Osteocyte (in vitro differentiated cells): ENCODE measurements at regions not wholly inside any gene's neighbourhood (a gene's known extent, or its start where the extent isn't known, plus 50 kb on each side); places are given as distances from the start of the nearest gene placed in this dataset.

ENCODE experiments used
- DNase-seq: peaks from one replicate; pipeline ENCODE4 v3.0.0; 2021; ENCODE audit warnings: mixed read lengths; ENCODE audit not compliant: unreplicated experiment; ENCODE audit errors: extremely low spot score
- H3K27ac Mint-ChIP-seq: one replicate; pipeline ENCODE4 v1.8.0; 2021; ENCODE audit warnings: mild to moderate bottlenecking, mixed read lengths; ENCODE audit not compliant: unreplicated experiment
- H3K27me3 Mint-ChIP-seq: one replicate; pipeline ENCODE4 v1.8.0; 2021; ENCODE audit warnings: mixed read lengths; ENCODE audit not compliant: unreplicated experiment
- H3K36me3 Mint-ChIP-seq: one replicate; pipeline ENCODE4 v1.8.0; 2021; ENCODE audit warnings: mixed read lengths; ENCODE audit not compliant: unreplicated experiment
- H3K4me1 Mint-ChIP-seq: one replicate; pipeline ENCODE4 v1.8.0; 2021; ENCODE audit warnings: mixed read lengths; ENCODE audit not compliant: unreplicated experiment
- H3K4me3 Mint-ChIP-seq: one replicate; pipeline ENCODE4 v1.8.0; 2021; ENCODE audit warnings: mild to moderate bottlenecking, moderate library complexity, mixed read lengths; ENCODE audit not compliant: unreplicated experiment
- H3K9me3 Mint-ChIP-seq: one replicate; pipeline ENCODE4 v1.8.0; 2021; ENCODE audit warnings: mixed read lengths; ENCODE audit not compliant: unreplicated experiment
- TF ChIP-seq, protein P1 (sequence below): fragments of 200-600 bp; sonication (generic); IDR thresholded peaks from 2 replicates; pipeline ENCODE4 v1.5.0; 2021; ENCODE audit warnings: antibody characterized with exemption, mild to moderate bottlenecking, moderate library complexity

DNA sequence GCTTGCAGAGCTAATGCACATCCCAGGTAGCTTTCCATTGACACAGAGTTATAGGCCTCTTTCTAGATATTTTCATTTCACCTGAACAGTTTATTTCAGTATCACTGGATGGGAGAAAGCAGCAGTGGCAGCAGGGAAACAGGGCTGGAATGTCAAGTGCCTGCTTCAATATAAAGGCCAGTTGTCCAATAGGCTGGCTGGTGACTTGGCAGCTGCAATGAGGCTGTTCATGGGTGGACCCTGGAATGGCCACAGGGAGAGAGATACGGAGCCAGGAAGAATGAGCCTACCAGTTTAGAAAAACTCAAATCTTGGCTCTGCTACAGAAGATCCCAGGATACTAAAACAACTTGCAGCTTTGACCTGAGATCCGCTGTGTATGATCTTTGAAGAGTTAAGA lies 185.0 kb downstream of the BCL11A start:
- Mint-ChIP-seq H3K27ac (no peak overlapping the region), H3K36me3 (no peaks in the 10 kb centered on the region), H3K9me3 (no peaks in the 10 kb centered on the region), H3K27me3 (no peaks in the 10 kb centered on the region), H3K4me3 (no peak overlapping the region), H3K4me1 (no peaks in the 10 kb centered on the region)
- no peak for DNase-seq
- TF ChIP-seq, protein P1, sequence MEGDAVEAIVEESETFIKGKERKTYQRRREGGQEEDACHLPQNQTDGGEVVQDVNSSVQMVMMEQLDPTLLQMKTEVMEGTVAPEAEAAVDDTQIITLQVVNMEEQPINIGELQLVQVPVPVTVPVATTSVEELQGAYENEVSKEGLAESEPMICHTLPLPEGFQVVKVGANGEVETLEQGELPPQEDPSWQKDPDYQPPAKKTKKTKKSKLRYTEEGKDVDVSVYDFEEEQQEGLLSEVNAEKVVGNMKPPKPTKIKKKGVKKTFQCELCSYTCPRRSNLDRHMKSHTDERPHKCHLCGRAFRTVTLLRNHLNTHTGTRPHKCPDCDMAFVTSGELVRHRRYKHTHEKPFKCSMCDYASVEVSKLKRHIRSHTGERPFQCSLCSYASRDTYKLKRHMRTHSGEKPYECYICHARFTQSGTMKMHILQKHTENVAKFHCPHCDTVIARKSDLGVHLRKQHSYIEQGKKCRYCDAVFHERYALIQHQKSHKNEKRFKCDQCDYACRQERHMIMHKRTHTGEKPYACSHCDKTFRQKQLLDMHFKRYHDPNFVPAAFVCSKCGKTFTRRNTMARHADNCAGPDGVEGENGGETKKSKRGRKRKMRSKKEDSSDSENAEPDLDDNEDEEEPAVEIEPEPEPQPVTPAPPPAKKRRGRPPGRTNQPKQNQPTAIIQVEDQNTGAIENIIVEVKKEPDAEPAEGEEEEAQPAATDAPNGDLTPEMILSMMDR, result no peak

DNA sequence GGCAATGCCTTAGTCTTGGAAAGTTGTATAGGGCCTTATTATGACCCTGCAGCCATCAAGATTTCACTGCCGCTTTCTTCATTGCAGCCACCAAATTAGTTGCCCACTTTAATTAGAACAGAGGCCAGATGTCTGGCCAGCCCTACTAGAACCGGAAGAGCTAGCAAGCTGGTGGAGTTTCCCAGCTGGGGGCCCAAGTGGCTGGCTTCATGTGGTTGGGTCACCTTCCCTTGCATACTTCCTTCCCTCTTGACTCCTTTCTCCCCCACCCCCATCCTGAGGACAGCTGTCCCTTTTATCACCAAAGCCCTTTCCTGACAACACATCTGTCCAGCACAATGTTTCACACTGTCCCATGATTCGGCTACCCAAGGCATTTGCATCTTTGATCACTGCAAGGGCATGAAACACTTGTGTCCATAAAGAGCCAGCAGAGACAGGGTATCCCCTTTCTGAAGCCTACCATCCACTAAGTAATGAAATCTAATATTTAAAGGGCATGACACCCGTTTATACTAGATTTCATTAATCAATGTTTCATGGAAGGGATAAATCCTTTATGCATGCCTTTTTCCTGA lies 187.2 kb downstream of the BCL11A start:
- Mint-ChIP-seq H3K27ac (no peak overlapping the region), H3K27me3 (no peaks in the 10 kb centered on the region), H3K36me3 (no peaks in the 10 kb centered on the region), H3K9me3 (no peaks in the 10 kb centered on the region), H3K4me3 (no peak overlapping the region), H3K4me1 (no peaks in the 10 kb centered on the region)
- peak; percentile 8 for DNase-seq
- TF ChIP-seq, protein P1, result no peak

GRCh38 chr2:60365556-60365955 lies 187.9 kb downstream of the BCL11A start:
- no peak overlapping the region for H3K4me3 Mint-ChIP-seq
- no peaks in the 10 kb centered on the region for H3K4me1 Mint-ChIP-seq
- H3K27me3 Mint-ChIP-seq, result no peaks in the 10 kb centered on the region
- DNase-seq, result peak; percentile 30
- no peaks in the 10 kb centered on the region for H3K36me3 Mint-ChIP-seq
- no peak overlapping the region for H3K27ac Mint-ChIP-seq
- TF ChIP-seq, protein P1, result no peak
- H3K9me3 Mint-ChIP-seq, result no peaks in the 10 kb centered on the region

DNA sequence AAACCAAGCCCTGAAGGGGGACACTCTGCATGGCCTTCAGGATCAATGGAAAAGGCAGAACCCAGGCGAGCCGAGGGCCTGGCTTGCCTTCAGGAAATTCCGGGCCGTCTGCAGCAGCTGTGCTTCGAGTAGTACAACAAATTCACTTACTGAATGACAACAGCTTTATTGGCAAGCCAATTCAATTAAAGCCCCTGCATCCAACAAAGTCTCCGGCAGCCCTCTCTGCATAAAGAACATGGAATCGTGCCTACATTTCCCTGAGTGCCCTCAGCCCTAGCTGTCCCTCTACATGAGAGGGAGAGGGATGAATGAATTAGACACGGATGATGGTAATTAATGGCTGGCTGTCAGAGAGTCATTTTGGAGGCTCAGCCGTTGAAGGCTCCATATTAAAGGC lies 189.0 kb downstream of the BCL11A start:
- H3K36me3 Mint-ChIP-seq, result no peaks in the 10 kb centered on the region
- TF ChIP-seq, protein P1, result no peak
- H3K4me1 Mint-ChIP-seq, result no peaks in the 10 kb centered on the region
- H3K27ac Mint-ChIP-seq, result no peak overlapping the region
- peak; percentile 59 for DNase-seq
- H3K27me3 Mint-ChIP-seq, result no peaks in the 10 kb centered on the region
- H3K9me3 Mint-ChIP-seq, result no peaks in the 10 kb centered on the region
- no peak overlapping the region for H3K4me3 Mint-ChIP-seq

GRCh38 chr2:60361498-60361897 lies 192.0 kb downstream of the BCL11A start:
- no peak for DNase-seq
- Mint-ChIP-seq H3K36me3 (no peaks in the 10 kb centered on the region), H3K9me3 (no peaks in the 10 kb centered on the region), H3K27ac (no peak overlapping the region), H3K4me3 (no peak overlapping the region), H3K4me1 (no peaks in the 10 kb centered on the region), H3K27me3 (no peaks in the 10 kb centered on the region)
- TF ChIP-seq, protein P1, result no peak
